NCI-H146 treated with DMSO at 0.1 percent for 48 hours (cell line): ENCODE measurements at regions not wholly inside any gene's neighbourhood (a gene's known extent, or its start where the extent isn't known, plus 50 kb on each side); places are given as distances from the start of the nearest gene placed in this dataset.

Source experiments
- DNase-seq: peaks from one replicate; lab custom pipeline; 2025; ENCODE audit not compliant: unreplicated experiment; lab: John Stamatoyannopoulos, UW

DNA sequence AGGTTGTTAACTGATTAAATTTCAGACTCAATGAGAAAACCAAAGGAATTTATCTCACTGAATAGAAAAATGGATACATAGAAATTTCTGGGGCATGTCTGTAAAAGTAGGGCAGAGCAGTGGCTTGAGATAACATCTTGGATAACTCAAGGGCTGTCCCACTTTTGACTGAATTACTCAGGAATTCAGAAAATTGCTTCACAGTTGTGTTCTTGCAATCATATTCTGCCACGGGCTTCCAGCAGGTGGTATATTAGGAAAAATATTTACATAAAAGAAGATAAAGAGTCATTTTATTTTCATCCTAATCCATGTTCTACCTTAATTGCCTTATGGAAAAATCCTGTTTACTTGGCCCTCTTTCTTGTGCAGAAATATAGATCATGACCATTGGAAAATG is 156.4 kb upstream of the AKIRIN2 start:
- DNase-seq, result no peak

DNA sequence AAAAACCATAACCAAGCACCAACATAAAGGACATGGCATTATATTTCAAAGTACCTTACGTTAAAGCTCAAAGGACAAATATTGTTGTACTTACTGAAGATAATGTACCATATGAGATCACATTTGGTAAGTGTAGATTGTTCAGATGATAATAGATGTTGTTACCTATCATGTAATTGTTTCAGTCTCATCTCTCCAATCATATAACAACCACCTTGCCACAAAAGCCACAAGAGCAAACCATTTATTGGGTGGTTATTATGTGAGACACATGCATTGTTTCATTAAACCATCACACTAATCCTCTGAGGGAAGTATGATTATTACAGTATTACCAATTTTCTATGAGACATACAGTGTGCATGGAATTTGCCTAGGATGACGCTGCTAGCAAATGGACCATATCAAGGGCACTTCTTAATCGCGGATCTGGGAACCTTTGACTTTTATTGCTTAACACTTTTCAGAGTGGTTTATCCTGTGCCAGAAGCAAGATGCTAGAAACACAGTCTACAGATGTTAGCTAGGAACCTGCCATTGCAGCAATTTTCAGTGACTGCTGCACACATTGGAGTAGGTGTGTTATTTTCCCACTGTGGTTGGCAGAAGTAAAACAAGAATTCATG is 149.8 kb upstream of the AKIRIN2 start:
- no peak for DNase-seq

DNA sequence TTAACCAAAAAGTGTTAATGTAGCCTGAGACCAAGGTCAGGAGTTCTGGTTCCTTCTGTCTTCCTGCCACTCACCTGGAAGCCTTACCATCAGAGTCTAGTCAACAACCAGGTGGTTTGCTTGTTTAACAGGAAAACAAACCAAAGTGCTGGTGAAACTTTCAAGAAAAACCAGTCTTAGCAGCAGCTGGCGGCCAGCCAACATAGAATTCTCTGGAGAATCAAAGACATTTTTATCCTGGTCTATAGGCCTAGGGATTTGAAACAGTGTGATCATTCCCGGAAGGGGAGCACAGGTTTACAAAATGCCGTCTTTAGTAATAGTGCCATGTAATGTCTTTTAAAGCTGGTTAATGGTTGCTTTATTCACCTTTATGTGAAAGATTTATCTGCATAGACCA is 146.6 kb upstream of the AKIRIN2 start:
- no peak for DNase-seq

DNA sequence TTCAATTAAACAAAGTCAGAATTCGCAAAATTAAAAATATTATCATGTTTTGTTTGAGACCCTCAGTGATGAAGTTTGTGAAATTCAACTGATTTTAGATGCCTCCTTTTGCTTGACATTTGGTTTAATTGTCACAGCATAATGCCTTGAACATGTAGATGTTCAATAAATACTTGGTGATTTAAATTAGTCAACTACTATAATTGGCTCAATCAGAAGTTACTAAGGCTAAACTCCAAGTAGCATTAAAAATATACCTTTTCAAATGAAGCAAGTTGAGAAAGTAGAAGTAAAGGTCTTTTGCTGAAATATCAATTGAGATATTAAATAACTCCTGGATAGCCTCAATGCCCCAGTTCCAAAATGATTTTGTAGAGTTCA is 145.8 kb upstream of the AKIRIN2 start:
- DNase-seq, result no peak

DNA sequence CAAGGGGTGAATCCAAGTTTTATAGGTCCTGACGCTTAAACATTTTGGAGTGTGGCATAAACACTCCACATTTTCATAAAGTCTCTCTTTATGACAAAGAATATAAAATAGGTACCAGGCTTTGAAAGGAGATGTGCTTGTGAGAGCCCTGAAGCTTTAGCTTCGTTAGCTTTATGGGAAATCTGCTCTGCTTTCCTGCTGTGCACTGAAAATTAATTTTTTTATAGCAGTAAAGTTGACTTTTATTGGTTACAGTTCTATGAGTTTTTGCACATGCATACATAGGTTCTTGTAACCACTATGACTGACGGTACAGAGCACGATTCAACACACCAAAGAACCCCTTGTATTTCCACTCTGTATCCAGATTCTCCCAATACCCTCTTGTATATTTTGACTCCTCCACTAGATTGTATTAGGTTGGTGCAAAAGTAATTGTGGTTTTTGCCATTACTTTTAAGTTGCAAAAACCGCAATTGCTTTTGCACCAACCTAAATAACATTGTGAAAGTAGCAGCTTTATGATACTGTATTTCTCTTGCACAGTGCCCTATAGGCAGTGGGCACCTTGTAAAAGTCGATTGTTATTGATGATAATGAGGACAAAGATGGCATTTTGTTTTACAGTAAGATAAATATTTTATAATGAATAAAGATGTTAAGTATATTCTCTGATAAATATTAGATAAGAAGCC is 145.2 kb upstream of the AKIRIN2 start:
- DNase-seq, result no peak

DNA sequence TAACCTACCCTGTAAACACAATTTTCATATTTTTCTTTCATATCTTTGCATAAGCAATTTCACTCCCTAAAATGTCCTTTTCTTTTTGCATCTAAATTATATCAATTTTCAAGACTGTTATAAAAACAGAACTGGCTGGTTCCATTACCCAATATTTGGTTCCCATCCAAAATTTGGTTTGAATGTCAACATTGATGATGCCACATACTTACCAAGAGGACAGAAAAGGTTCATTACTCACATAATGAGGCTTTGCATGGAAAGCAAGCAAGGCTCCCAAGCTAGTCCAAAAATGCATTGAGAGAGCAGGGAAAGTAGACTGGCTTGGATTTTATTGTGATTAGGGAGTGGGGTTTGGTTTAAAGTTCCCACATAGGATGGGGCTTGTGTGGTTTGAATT is 144.4 kb upstream of the AKIRIN2 start:
- DNase-seq, result no peak

DNA sequence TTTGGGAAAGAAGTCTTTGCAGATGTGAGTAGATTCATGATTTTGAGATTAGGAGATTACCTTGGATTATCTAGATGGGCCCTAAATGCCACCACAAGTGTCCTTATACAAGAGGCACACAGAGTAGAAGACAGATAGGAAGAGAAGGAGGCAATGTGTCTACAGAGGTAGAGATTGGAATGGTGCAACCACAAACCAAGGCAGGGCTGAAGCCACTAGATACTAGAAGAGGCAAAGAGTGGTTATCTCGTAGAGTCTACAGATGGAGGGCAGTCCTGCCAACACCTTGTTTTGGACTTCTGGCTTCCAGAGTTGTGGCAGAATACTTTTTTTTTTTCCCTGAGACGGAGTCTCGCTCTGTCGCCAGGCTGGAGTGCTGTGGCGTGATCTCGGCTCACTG is 138.3 kb upstream of the AKIRIN2 start:
- DNase-seq, result no peak

DNA sequence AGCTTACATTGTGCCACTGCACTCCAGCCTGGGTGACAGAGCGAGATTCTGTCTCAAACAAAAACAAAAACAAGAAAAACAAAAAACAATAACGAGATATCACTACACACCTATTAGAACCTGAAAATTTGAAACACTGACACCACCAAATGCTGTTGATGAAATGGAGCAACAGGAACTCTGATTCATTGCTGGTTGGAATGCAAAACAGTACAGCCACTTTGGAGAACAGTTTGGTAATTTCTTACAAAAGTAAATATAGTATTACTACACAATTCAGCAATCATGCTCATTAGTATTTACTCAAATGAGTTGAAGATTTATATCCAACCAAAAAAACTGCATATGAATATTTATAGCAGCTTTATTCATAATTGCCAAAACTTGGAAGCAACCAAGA is 135.8 kb upstream of the AKIRIN2 start:
- DNase-seq, result no peak

DNA sequence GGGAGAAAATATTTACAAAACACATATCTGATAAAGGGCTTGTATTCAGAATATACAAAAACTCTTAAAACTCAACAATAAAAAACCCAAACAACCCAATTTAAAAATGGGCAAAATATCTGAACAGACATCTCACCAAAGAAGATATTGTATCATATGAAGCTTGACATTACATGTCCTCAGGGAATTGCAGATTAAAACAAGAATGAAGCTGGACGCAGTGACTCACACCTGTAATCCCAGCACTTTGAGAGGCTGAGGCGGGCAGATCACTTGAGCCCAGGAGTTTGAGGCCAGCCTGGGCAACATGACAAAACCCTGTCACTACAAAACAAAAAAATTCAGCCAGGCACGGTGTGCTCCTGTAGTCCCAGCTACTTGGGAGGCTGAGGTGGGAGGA is 135.4 kb upstream of the AKIRIN2 start:
- no peak for DNase-seq

DNA sequence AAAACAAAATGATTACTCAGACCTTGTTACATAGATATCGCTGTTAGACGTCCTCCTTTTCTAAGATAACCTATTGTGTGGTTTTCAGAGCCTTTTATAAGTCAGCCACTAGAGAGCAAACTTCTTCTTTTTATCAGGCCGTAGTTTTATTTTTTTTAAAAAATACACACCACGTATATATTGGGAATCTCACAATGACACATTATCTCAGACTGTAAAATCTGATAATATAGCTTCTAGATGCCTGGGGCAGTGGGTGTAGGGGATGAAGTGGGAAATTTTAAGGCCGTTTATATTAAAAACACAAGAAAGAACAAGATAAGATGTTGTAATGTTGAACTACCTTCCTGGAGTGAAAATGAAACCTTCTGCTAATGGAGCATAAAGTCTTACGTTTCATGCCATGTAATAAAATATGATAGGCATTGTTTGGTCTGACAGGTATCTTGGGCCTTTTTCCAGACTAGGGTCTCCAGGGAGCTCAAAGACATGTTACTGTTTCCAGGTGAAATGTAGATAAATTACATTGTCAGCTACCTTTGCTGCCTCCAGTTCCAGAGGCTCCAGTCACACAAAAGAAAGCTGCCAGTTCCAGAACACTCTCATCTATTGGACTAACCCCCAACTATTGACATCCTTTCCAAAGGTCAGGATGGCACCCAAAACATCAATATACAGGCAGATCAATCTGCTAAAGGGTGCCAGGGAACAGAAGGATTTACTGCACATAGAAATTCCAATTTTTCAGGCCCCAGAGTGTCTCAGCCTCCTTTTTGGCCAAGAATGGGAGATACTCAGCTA is 130.2 kb upstream of the AKIRIN2 start:
- DNase-seq, result peak; percentile 7

DNA sequence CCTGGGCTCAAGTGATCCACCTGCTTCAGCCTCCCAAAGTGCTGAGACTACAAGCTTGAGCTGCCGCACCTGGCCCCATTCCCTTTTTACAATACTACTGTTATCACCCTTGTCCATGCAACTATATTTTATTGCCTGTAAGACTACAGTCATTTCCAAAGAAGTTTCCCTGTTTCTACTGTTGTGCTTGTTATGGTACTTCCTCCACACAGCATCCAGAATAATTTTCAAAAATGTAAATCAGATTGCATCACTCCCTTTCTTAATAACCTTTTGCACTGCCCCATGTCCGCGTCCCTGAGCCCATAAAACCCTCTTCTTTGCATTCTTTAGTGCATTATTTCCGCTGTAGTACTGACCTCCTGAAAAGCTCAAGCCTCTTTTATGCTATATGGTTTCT is 128.9 kb upstream of the AKIRIN2 start:
- no peak for DNase-seq

DNA sequence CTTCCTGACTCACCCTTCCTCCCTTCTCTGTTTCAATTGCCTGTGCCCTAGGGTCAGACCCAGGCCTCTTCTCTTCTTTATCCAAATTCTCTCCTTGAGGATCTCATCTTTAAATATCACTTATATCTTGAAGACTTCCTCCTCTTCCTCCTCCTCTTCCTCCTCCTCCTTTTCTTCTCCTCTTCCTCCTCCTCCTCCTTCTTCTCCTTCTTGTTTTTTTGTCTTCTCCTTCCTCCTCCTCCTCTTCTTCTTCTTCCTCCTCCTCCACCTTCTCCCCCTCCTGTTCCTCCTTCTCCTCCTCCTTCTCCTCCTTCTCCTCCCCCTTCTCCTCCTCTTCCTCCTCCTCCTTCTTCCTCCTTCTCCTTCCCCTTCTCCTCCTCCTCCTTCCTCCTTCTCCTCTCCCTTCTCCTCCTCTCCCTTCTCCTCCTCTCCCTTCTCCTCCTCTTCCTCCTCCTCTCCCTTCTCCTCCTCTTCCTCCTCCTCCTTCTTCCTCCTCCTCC is 127.6 kb upstream of the AKIRIN2 start:
- no peak for DNase-seq

DNA sequence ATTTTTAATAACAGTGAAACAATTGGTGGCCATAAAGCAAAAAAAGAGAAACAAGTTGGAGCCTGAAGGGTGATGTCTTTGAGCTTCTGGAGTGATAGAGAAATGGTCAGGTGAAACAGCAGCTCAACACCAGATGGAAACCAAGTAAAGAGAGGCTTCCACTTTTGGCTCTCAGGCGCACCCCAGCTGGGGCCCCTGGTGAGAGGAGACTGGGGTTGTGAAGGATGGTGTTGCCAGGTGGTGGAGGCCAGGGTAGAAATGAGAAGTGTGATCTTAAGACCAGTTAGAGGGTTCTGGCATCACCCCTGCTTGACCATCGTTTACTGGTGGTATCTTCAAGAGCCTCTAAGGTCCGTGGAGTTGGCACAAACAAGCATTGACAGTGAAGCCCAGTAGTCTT is 126.0 kb upstream of the AKIRIN2 start:
- no peak for DNase-seq

DNA sequence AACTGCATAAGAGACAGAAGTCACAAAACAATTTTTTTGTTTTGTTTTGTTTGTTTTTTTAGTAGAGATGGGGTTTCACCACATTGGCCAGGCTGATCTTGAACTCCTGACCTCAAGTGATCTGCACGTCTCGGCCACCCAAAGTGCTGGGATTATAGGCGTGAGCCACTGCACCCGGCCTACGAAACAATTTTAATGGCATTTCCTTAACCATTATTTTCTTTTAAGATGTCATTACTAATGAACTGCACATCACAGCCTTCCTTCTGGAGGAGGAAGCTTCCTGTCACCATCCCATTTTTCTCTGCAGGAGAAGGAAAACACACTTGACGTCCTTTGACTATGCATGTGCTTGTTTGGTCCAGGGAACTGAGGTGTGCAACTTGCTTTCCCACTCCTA is 125.3 kb upstream of the AKIRIN2 start:
- DNase-seq, result no peak

DNA sequence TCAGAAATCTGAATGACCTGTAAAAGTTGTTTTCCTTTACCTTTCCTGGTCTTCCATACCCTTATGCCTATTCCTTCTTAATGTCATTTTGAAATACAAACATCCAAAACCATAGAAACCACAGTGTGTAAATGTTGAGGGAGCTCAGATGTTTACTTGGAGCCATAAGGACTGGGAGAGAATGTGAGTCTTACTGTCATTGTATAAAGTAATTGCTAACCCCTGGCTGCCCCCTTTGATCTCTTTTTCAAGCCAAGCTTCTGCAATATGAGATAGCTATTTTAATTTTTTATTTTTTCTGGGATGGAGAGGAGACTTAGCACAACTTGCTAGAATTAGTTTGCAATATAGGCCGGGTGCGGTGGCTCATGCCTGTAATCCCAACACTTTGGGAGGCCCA is 124.4 kb upstream of the AKIRIN2 start:
- DNase-seq, result no peak

DNA sequence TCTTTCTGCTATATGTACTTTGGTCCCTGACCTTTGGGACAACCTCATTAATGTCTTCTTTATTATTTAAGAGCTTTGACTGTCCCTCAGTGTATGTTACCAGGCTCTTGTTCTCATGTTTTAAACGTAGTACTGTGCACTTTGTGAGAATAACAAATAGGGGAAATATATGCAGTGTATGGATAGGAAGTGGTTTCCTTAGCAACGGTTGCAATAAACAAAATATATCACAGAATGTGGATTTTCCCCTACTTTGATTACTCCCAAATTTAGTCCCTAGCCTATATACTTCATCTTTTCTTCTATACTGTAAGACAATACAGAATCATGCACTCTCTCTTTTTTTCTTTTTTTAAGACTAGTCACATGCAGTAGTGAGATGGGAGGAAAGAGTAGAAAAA is 123.8 kb upstream of the AKIRIN2 start:
- DNase-seq, result no peak

DNA sequence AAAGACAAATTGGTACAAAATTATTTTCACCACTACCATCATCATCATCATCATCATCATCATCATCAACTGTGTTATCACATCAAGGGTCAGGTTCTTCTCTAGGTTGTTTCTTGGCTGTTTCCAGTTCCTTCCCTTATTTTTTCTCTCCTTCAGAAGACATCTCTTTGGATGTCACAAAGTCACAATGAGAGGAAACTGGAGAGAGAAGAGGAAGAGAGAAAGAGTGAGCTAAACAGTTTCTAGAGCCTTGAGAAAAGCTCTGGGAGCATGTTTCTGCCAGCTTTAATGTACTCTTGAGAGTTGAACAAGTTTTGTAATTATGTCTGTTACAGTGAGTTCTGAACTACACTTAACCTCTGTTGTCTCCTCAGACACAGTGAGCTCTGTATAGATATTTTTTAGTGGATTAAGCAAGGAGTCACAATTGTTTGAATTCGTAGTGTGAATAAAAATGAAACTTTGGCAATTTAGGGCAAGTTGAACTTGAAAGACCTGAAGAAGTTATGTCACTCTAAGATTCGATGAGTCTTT is 123.0 kb upstream of the AKIRIN2 start:
- no peak for DNase-seq

DNA sequence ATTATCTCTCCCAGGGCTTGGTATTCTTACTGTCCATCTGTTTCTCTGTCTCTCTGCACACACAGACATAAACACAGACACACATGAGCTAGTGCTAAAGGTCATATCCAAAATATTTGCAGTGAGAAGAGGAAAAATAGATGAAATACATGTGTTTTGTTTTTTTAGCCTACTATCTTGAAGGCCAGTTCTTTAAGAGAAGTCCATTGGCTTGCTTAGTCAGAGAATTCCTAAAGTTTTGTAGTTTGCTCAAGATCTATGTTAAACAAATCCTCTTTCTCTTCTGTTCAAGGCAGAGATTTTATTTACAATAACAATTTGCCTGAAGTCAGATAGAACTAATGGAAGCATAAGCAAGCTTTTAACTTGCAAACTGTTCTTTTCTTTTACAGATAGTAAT is 120.0 kb upstream of the AKIRIN2 start:
- DNase-seq, result no peak

DNA sequence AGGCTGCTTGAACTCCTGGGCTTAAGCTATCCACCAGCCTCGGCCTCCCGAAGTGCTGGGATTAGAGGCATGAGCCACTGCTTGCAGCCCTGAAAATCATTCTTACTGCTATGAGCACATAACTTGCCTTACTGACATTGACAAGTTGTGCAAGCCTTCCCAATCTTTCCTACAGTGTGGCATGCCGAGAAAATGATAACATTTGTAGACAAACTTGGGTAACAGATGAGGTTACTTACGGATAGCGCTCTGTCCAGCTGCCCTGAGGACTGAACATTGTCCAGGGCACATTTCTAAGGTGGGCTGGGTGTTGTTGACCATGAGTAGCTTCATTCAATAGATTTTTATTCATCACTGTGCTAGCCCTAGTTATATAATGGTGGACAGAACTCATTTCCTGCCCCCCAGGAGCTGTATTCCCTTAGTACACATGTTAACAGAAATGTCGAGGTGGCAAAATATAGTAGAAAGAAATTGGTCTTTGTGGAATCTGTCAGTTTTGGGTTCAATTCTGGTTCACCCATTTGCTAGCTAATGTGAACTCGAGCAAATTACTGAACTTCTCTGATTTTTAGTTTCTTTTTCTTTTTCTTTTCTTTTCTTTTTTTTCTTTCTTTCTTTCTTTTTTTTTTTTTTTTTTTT is 118.4 kb upstream of the AKIRIN2 start:
- no peak for DNase-seq

DNA sequence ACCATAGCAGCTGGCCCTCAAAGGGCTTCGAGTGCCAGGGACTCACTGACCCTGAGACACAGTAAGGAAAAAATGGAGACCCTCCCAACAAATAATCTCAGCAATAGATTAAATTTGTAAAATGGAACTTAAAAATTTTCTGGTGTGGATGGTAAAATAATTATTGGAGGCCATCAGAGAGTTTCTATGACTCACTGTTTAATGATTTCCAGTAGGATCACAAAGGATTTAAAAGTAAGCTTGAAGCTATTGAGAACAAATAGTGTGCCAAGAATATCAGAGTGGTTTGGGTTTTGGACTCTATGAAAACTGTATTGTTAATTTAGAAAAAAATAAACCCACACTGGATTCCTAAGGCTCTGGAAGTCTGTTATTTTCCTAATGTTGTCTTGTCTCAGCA is 115.2 kb upstream of the AKIRIN2 start:
- DNase-seq, result no peak

DNA sequence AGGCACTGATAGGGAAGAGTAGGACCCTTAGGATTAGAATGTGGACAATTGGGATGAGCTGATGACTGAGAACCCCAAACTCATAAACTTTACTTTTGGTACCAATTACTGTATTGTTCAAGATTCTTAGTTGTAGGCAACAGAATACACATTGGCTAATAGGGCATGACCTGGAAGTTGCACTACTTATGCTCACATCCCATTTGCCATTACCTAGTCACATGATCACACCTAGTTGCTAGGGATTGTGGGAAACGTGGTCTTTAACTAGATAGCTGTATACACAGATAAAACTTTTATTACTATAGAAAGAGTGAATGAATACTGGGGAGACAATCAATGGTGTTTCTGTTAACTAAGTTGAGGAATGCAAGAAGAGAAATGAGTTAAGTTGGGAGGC is 113.4 kb upstream of the AKIRIN2 start:
- no peak for DNase-seq
